ENCODE measurements at regions not wholly inside any gene's neighbourhood (a gene's known extent, or its start where the extent isn't known, plus 50 kb on each side); places are given as distances from the start of the nearest gene placed in this dataset.
"Not testable (repeated sequence)": the region's sequence is repeated elsewhere in the genome, so short reads cannot be mapped to it uniquely, and the experiment has no call there.

DNA sequence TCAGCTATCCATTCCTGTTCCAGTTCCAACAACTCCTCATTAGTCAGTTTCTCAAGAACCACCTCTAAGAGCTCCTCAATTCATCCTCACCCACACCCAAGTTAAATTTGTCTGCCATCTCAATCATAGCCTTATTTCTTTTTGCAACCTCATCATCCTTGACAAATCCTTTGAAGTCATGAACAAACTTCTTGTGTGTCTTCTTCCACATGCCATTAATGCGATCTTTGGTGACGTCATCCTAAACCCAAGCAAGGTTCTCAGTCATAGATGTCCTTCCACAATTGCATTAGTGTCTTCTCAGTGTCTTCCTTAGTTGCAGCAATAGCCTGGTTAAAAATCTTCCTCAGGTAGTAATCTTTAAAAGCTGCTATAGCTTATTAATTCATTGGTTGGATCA, 71.2 kb upstream of the FSIP2 start:
- Histone ChIP-seq H3K36me3 (ENCODE audit: control insufficient read depth in 2 of 3, insufficient read depth in 3 of 3, low read length in 3 of 3) (no peaks in the 10 kb centered on the region), H3K27ac (ENCODE audit: low read depth in 2 of 2, low read length in 2 of 2) (no peak overlapping the region), H3K4me3 (ENCODE audit: low read length in 3 of 3) (no peak overlapping the region), H3K4me1 (ENCODE audit: control insufficient read depth in 2 of 3, insufficient read depth in 2 of 3, low read depth in 1 of 3, low read length in 3 of 3) (no peaks in the 10 kb centered on the region), H3K9ac (ENCODE audit: low read length in 3 of 3) (no peak overlapping the region), H3K27me3 (ENCODE audit: control insufficient read depth, insufficient read depth, low read length) (no peaks in the 10 kb centered on the region), H3K9me3 (ENCODE audit: control insufficient read depth in 2 of 3, insufficient read depth in 1 of 3, low read length in 3 of 3) (no peaks in the 10 kb centered on the region)
- no peak for DNase-seq
- no peak for TF ChIP-seq CTCF (IDR thresholded peaks at IDR 0.05; ENCODE audit: borderline replicate concordance, extremely low read depth, insufficient read depth)
- intact Hi-C loops (cut with DNase I), result no loop called here
- FAIRE-seq, result no peak

GRCh38 chr2:185668710-185669109, 69.9 kb upstream of the FSIP2 start:
- no peaks in the 10 kb centered on the region for H3K27me3 ChIP-seq (ENCODE audit: control insufficient read depth, insufficient read depth, low read length)
- no peak for DNase-seq

GRCh38 chr2:185674232-185674631, 64.4 kb upstream of the FSIP2 start:
- DNase-seq (no peak), FAIRE-seq (no peak)
- no peak overlapping the region for H3K4me3 ChIP-seq (ENCODE audit: low read length in 3 of 3)
- H3K27me3 ChIP-seq (ENCODE audit: control insufficient read depth, insufficient read depth, low read length), result no peaks in the 10 kb centered on the region
- no peak overlapping the region for H3K9ac ChIP-seq (ENCODE audit: low read length in 3 of 3)
- no peaks in the 10 kb centered on the region for H3K4me1 ChIP-seq (ENCODE audit: control insufficient read depth in 2 of 3, insufficient read depth in 2 of 3, low read depth in 1 of 3, low read length in 3 of 3)
- H3K9me3 ChIP-seq (ENCODE audit: control insufficient read depth in 2 of 3, insufficient read depth in 1 of 3, low read length in 3 of 3), result no peaks in the 10 kb centered on the region
- intact Hi-C loops (cut with DNase I), result no loop called here
- no peak overlapping the region for H3K27ac ChIP-seq (ENCODE audit: low read depth in 2 of 2, low read length in 2 of 2)
- TF ChIP-seq CTCF (IDR thresholded peaks at IDR 0.05; ENCODE audit: borderline replicate concordance, extremely low read depth, insufficient read depth), result no peak
- no peaks in the 10 kb centered on the region for H3K36me3 ChIP-seq (ENCODE audit: control insufficient read depth in 2 of 3, insufficient read depth in 3 of 3, low read length in 3 of 3)

More at GRCh38 chr2:185668710-185669109, 69.9 kb upstream of the FSIP2 start:
- H3K4me3 ChIP-seq (ENCODE audit: low read length in 3 of 3), result no peak overlapping the region
- no peaks in the 10 kb centered on the region for H3K4me1 ChIP-seq (ENCODE audit: control insufficient read depth in 2 of 3, insufficient read depth in 2 of 3, low read depth in 1 of 3, low read length in 3 of 3)
- H3K36me3 ChIP-seq (ENCODE audit: control insufficient read depth in 2 of 3, insufficient read depth in 3 of 3, low read length in 3 of 3), result no peaks in the 10 kb centered on the region
- no peak overlapping the region for H3K27ac ChIP-seq (ENCODE audit: low read depth in 2 of 2, low read length in 2 of 2)
- no peak overlapping the region for H3K9ac ChIP-seq (ENCODE audit: low read length in 3 of 3)
- TF ChIP-seq CTCF (IDR thresholded peaks at IDR 0.05; ENCODE audit: borderline replicate concordance, extremely low read depth, insufficient read depth), result no peak
- no peak for FAIRE-seq
- no peaks in the 10 kb centered on the region for H3K9me3 ChIP-seq (ENCODE audit: control insufficient read depth in 2 of 3, insufficient read depth in 1 of 3, low read length in 3 of 3)
- intact Hi-C loops (cut with DNase I), result no loop called here

DNA sequence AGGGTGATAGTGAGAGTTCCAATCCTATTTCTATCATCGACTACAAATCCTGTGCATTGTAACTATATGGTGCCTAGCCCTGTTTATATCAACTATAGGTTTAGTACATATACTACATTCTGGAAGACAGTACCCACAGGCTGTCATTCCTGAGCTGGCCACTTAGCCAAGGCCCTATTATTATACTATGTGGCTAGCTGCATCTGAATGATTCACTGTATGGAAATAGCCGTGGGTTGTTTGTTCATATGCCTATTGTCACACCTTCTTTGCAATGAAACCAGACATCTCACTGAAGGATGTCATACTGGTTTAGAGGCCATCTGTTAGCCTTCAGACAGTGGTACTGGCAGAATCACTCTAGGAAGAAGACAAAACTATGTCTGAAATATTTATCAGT, 62.3 kb upstream of the FSIP2 start:
- DNase-seq (no peak), FAIRE-seq (no peak)
- intact Hi-C loops (cut with DNase I), result no loop called here
- Histone ChIP-seq H3K27me3 (ENCODE audit: control insufficient read depth, insufficient read depth, low read length) (no peaks in the 10 kb centered on the region), H3K9me3 (ENCODE audit: control insufficient read depth in 2 of 3, insufficient read depth in 1 of 3, low read length in 3 of 3) (no peaks in the 10 kb centered on the region), H3K9ac (ENCODE audit: low read length in 3 of 3) (no peak overlapping the region), H3K36me3 (ENCODE audit: control insufficient read depth in 2 of 3, insufficient read depth in 3 of 3, low read length in 3 of 3) (no peaks in the 10 kb centered on the region), H3K27ac (ENCODE audit: low read depth in 2 of 2, low read length in 2 of 2) (no peak overlapping the region), H3K4me3 (ENCODE audit: low read length in 3 of 3) (no peak overlapping the region), H3K4me1 (ENCODE audit: control insufficient read depth in 2 of 3, insufficient read depth in 2 of 3, low read depth in 1 of 3, low read length in 3 of 3) (no peaks in the 10 kb centered on the region)
- no peak for TF ChIP-seq CTCF (IDR thresholded peaks at IDR 0.05; ENCODE audit: borderline replicate concordance, extremely low read depth, insufficient read depth)

DNA sequence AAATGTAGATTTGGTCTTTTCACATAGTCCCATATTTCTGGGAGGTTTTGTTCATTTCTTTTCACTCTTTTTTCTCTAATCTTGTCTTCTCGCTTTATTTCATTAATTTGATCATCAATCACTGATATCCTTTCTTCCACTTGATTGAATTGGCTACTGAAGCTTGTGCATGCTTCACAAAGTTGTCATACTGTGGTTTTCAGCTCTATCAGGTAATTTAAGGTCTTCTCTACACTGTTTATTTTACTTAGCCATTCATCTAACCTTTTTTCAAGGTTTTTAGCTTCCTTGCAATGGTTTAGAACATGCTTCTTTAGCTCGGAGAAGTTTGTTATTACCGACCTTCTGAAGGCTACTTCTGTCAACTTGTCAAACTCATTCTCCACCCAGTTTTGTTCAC, 51.6 kb upstream of the FSIP2 start:
- not testable (repeated sequence) for H3K9ac ChIP-seq (ENCODE audit: low read length in 3 of 3)

More for the DNA sequence above, 51.6 kb upstream of the FSIP2 start:
- H3K27ac ChIP-seq (ENCODE audit: low read depth in 2 of 2, low read length in 2 of 2); intact Hi-C loops (cut with DNase I); FAIRE-seq; DNase-seq; H3K9me3 ChIP-seq (ENCODE audit: control insufficient read depth in 2 of 3, insufficient read depth in 1 of 3, low read length in 3 of 3); H3K4me1 ChIP-seq (ENCODE audit: control insufficient read depth in 2 of 3, insufficient read depth in 2 of 3, low read depth in 1 of 3, low read length in 3 of 3); H3K36me3 ChIP-seq (ENCODE audit: control insufficient read depth in 2 of 3, insufficient read depth in 3 of 3, low read length in 3 of 3); H3K27me3 ChIP-seq (ENCODE audit: control insufficient read depth, insufficient read depth, low read length); H3K4me3 ChIP-seq (ENCODE audit: low read length in 3 of 3): not testable (repeated sequence)

Data from kidney (tissue), 13 donors.